Nephron (organoid): ENCODE measurements at regions not wholly inside any gene's neighbourhood (a gene's known extent, or its start where the extent isn't known, plus 50 kb on each side); places are given as distances from the start of the nearest gene placed in this dataset.
"Not testable (repeated sequence)": the region's sequence is repeated elsewhere in the genome, so short reads cannot be mapped to it uniquely, and the experiment has no call there.

Experiments
- H3K27ac Mint-ChIP-seq, 3 experiments: 2 replicates each; pipeline ENCODE4 v1.8.0; 2020; ENCODE audit warnings: mixed read lengths in 3 of 3, mild to moderate bottlenecking in 2 of 3, moderate library complexity in 1 of 3
- H3K27me3 Mint-ChIP-seq: 2 replicates; pipeline ENCODE4 v1.8.0; 2021; ENCODE audit warnings: low read depth, mild to moderate bottlenecking, moderate library complexity, mixed read lengths
- H3K36me3 Mint-ChIP-seq: 2 replicates; pipeline ENCODE4 v1.8.0; 2020; ENCODE audit warnings: low read depth, mixed read lengths
- H3K4me1 Mint-ChIP-seq: 2 replicates; pipeline ENCODE4 v1.8.0; 2020; ENCODE audit warnings: mixed read lengths
- H3K4me3 Mint-ChIP-seq, 3 experiments: 2 replicates each; pipeline ENCODE4 v1.8.0; 2020; ENCODE audit warnings: mild to moderate bottlenecking in 3 of 3, mixed read lengths in 3 of 3, moderate library complexity in 2 of 3
- H3K9me3 Mint-ChIP-seq: 2 replicates; pipeline ENCODE4 v1.8.0; 2020; ENCODE audit warnings: mixed read lengths
- CTCF ChIP-seq, 3 experiments: fragments of 200-600 bp; sonication (generic); IDR thresholded peaks; one replicate each; pipeline ENCODE4 v1.5.0; 2021; ENCODE audit warnings: antibody characterized with exemption in 3 of 3; ENCODE audit not compliant: unreplicated experiment in 3 of 3

- no peaks in the 10 kb centered on the region for H3K4me1 Mint-ChIP-seq
Measured at GRCh38 chr6:115511771-115512170, 548.9 kb downstream of the FRK start.

GRCh38 chr6:115502432-115502831 lies 558.3 kb downstream of the FRK start:
- not testable (repeated sequence) for H3K9me3 Mint-ChIP-seq, H3K27me3 Mint-ChIP-seq, H3K4me1 Mint-ChIP-seq, H3K36me3 Mint-ChIP-seq, H3K27ac Mint-ChIP-seq, H3K4me3 Mint-ChIP-seq

More at GRCh38 chr6:115511771-115512170, 548.9 kb downstream of the FRK start:
- Mint-ChIP-seq H3K27me3 (peaks cover 3% of the 10 kb centered on the region), H3K36me3 (no peaks in the 10 kb centered on the region), H3K4me3 (no peak overlapping the region), H3K27ac (no peak overlapping the region), H3K9me3 (no peaks in the 10 kb centered on the region)
- TF ChIP-seq CTCF (IDR thresholded peaks at IDR 0.05; ENCODE audit: unreplicated experiment in 3 of 3): no peak

GRCh38 chr6:115495184-115495583 lies 565.5 kb downstream of the FRK start:
- no peaks in the 10 kb centered on the region for H3K4me1 Mint-ChIP-seq

GRCh38 chr6:115487331-115487730 lies 573.4 kb downstream of the FRK start:
- H3K9me3 Mint-ChIP-seq: no peaks in the 10 kb centered on the region
- H3K4me3 Mint-ChIP-seq: no peak overlapping the region
- H3K36me3 Mint-ChIP-seq: no peaks in the 10 kb centered on the region
- no peak for TF ChIP-seq CTCF (IDR thresholded peaks at IDR 0.05; ENCODE audit: unreplicated experiment in 3 of 3)
- H3K4me1 Mint-ChIP-seq: no peaks in the 10 kb centered on the region
- no peak overlapping the region for H3K27ac Mint-ChIP-seq
- no peaks in the 10 kb centered on the region for H3K27me3 Mint-ChIP-seq

More at GRCh38 chr6:115495184-115495583, 565.5 kb downstream of the FRK start:
- TF ChIP-seq CTCF (IDR thresholded peaks at IDR 0.05; ENCODE audit: unreplicated experiment in 3 of 3): no peak
- Mint-ChIP-seq H3K9me3 (peaks cover 19% of the 10 kb centered on the region), H3K4me3 (no peak overlapping the region), H3K36me3 (no peaks in the 10 kb centered on the region), H3K27ac (no peak overlapping the region), H3K27me3 (no peaks in the 10 kb centered on the region)

GRCh38 chr6:115485400-115485799 lies 575.3 kb downstream of the FRK start:
- no peak overlapping the region for H3K27ac Mint-ChIP-seq
- H3K4me3 Mint-ChIP-seq: no peak overlapping the region
- no peak for TF ChIP-seq CTCF (IDR thresholded peaks at IDR 0.05; ENCODE audit: unreplicated experiment in 3 of 3)
- H3K4me1 Mint-ChIP-seq: no peaks in the 10 kb centered on the region
- H3K27me3 Mint-ChIP-seq: no peaks in the 10 kb centered on the region
- no peaks in the 10 kb centered on the region for H3K36me3 Mint-ChIP-seq
- no peaks in the 10 kb centered on the region for H3K9me3 Mint-ChIP-seq

GRCh38 chr6:115480543-115480942 lies 580.1 kb downstream of the FRK start:
- H3K9me3 Mint-ChIP-seq, H3K4me1 Mint-ChIP-seq, H3K27me3 Mint-ChIP-seq, H3K4me3 Mint-ChIP-seq, H3K27ac Mint-ChIP-seq, H3K36me3 Mint-ChIP-seq: not testable (repeated sequence)

GRCh38 chr6:115474443-115475041 lies 586.1 kb downstream of the FRK start:
- Mint-ChIP-seq H3K27me3 (no peaks in the 10 kb centered on the region), H3K4me3 (no peak overlapping the region), H3K27ac (no peak overlapping the region), H3K4me1 (no peaks in the 10 kb centered on the region), H3K36me3 (no peaks in the 10 kb centered on the region), H3K9me3 (peaks cover 8% of the 10 kb centered on the region)
- TF ChIP-seq CTCF (IDR thresholded peaks at IDR 0.05; ENCODE audit: unreplicated experiment in 3 of 3): no peak
